WERI-Rb-1 (cell line): ENCODE measurements at regions not wholly inside any gene's neighbourhood (a gene's known extent, or its start where the extent isn't known, plus 50 kb on each side); places are given as distances from the start of the nearest gene placed in this dataset.

ENCODE experiments used
- DNase-seq: peaks from one replicate; pipeline ENCODE4 v3.0.0-alpha.2; 2020
- H3K27ac ChIP-seq: fragments of 250-450 bp; sonication (Bioruptor Pico); 2 replicates; pipeline ENCODE4 v1.5.1; 2020; ENCODE audit warnings: mild to moderate bottlenecking, moderate library complexity
- H3K27me3 ChIP-seq: fragments of 250-450 bp; sonication (Bioruptor Pico); 2 replicates; pipeline ENCODE4 v1.5.1; 2021; ENCODE audit warnings: mild to moderate bottlenecking, low read depth, moderate library complexity; ENCODE audit not compliant: insufficient read depth, severe bottlenecking
- H3K36me3 ChIP-seq: fragments of 250-450 bp; sonication (Bioruptor Pico); 2 replicates; pipeline ENCODE4 v1.5.1; 2020; ENCODE audit warnings: mild to moderate bottlenecking, moderate library complexity
- H3K4me3 ChIP-seq: 2 replicates; pipeline ENCODE4 v1.5.1; 2011; ENCODE audit warnings: low read depth, mild to moderate bottlenecking, control low read depth, low read length
- H3K9me3 ChIP-seq: fragments of 250-450 bp; sonication (Bioruptor Pico); 2 replicates; pipeline ENCODE4 v1.5.1; 2021; ENCODE audit warnings: mild to moderate bottlenecking, moderate library complexity; ENCODE audit not compliant: severe bottlenecking
- CTCF ChIP-seq: IDR thresholded peaks from 2 replicates; pipeline ENCODE4 v1.5.1; 2011; ENCODE audit warnings: low read depth, mild to moderate bottlenecking, control low read depth, inconsistent platforms, low read length

- Histone ChIP-seq H3K36me3 (no peaks in the 10 kb centered on the region), H3K27ac (no peak overlapping the region), H3K9me3 (no peaks in the 10 kb centered on the region), H3K4me3 (no peak overlapping the region), H3K27me3 (no peaks in the 10 kb centered on the region)
- no peak for DNase-seq
- TF ChIP-seq CTCF, result no peak
Observed at GRCh38 chr6:141866731-141867497, 265.8 kb upstream of the GJE1 start.

- H3K27ac ChIP-seq, result no peak overlapping the region
- no peaks in the 10 kb centered on the region for H3K36me3 ChIP-seq
- no peaks in the 10 kb centered on the region for H3K27me3 ChIP-seq
- no peak overlapping the region for H3K4me3 ChIP-seq
- no peak for DNase-seq
- TF ChIP-seq CTCF, result no peak
- no peaks in the 10 kb centered on the region for H3K9me3 ChIP-seq
Observed at GRCh38 chr6:141851063-141851462, 281.7 kb upstream of the GJE1 start.

GRCh38 chr6:141848029-141848890, 284.5 kb upstream of the GJE1 start:
- Histone ChIP-seq H3K27ac (no peak overlapping the region), H3K27me3 (no peaks in the 10 kb centered on the region), H3K9me3 (no peaks in the 10 kb centered on the region), H3K4me3 (no peak overlapping the region), H3K36me3 (no peaks in the 10 kb centered on the region)
- no peak for TF ChIP-seq CTCF
- no peak for DNase-seq

GRCh38 chr6:141846639-141847038, 286.1 kb upstream of the GJE1 start:
- Histone ChIP-seq H3K27me3 (no peaks in the 10 kb centered on the region), H3K27ac (no peak overlapping the region), H3K9me3 (no peaks in the 10 kb centered on the region), H3K4me3 (no peak overlapping the region), H3K36me3 (no peaks in the 10 kb centered on the region)
- TF ChIP-seq CTCF, result no peak
- no peak for DNase-seq

- H3K36me3 ChIP-seq, result no peaks in the 10 kb centered on the region
- no peaks in the 10 kb centered on the region for H3K27me3 ChIP-seq
- no peak for TF ChIP-seq CTCF
- H3K27ac ChIP-seq, result no peak overlapping the region
- DNase-seq, result no peak
- no peak overlapping the region for H3K4me3 ChIP-seq
- H3K9me3 ChIP-seq, result no peaks in the 10 kb centered on the region
Observed at GRCh38 chr6:141843178-141843834, 289.4 kb upstream of the GJE1 start.
